ENCODE measurements at regions not wholly inside any gene's neighbourhood (a gene's known extent, or its start where the extent isn't known, plus 50 kb on each side); places are given as distances from the start of the nearest gene placed in this dataset.

DNA sequence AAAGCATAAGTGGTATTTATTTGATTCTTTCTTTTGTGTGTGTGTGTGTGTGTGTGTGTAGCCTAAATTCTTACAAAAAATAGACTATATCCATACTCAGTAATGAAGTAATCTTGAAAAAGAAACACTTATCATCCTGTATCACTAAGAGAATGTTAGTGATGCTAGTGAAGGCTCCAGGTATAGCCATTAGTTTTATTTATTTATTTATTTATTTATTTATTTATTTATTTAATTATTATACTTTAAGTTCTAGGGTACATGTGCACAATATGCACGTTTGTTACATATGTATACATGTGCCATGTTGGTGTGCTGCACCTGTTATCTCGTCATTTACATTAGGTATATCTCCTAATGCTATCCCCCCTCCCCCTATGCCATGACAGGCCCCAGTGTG lies 436.0 kb downstream of the HTR7 start:
- H3K27ac Mint-ChIP-seq = no peak overlapping the region
- H3K4me3 Mint-ChIP-seq = no peak overlapping the region
- H3K27me3 Mint-ChIP-seq (ENCODE audit: low read depth) = no peaks in the 10 kb centered on the region
- no peak for TF ChIP-seq CTCF (IDR thresholded peaks at IDR 0.05; ENCODE audit: unreplicated experiment in 3 of 3)
- peaks cover 9% of the 10 kb centered on the region for H3K9me3 Mint-ChIP-seq
- H3K4me1 Mint-ChIP-seq = no peaks in the 10 kb centered on the region
- H3K36me3 Mint-ChIP-seq (ENCODE audit: low read depth) = no peaks in the 10 kb centered on the region

DNA sequence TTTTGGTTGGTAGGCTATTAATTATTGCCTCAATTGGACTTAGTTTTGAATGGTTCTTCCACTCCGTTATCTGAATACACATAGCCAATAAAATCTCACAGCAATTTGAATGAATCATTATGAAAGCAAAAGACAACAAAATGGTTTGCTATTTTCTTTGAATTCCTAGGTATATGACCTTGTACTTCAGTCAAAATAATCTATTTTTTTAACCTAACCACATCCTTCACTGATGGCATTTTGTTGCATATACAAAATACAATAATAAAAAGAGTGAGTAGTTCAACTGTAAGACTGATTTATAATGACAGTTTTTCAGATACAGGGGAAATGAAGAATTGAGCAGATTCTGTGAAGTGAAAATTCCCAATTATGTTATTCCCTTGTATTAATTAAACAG lies 433.1 kb downstream of the HTR7 start:
- Mint-ChIP-seq H3K27ac (no peak overlapping the region), H3K4me3 (no peak overlapping the region), H3K27me3 (ENCODE audit: low read depth) (no peaks in the 10 kb centered on the region), H3K9me3 (peaks cover 9% of the 10 kb centered on the region), H3K36me3 (ENCODE audit: low read depth) (no peaks in the 10 kb centered on the region), H3K4me1 (peaks cover 10% of the 10 kb centered on the region)
- TF ChIP-seq CTCF (IDR thresholded peaks at IDR 0.05; ENCODE audit: unreplicated experiment in 3 of 3) = no peak

- Mint-ChIP-seq H3K9me3 (peaks cover 4% of the 10 kb centered on the region), H3K27ac (no peak overlapping the region), H3K36me3 (ENCODE audit: low read depth) (no peaks in the 10 kb centered on the region), H3K27me3 (ENCODE audit: low read depth) (no peaks in the 10 kb centered on the region), H3K4me1 (peaks cover 10% of the 10 kb centered on the region), H3K4me3 (no peak overlapping the region)
- TF ChIP-seq CTCF (IDR thresholded peaks at IDR 0.05; ENCODE audit: unreplicated experiment in 3 of 3) = no peak
Measured at GRCh38 chr10:90430186-90430585, 427.7 kb downstream of the HTR7 start.

DNA sequence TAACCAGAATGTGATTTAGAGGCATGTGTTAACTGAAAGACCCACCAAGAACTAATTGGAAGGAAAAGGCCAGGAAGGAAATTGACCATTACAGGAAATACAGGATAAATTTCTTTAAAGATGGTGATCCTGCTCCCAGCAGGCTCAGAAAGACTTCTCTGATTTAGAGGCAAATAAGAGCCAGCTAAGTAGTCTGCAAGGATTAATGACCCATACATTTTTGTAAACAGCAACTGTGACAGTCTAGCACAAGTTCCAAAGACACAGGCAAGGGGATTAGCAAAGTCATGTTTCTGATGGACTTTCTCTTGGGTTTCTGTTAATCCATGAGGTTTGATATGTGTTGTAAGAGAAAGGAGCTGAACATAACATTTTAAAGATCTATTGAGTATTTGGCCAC lies 425.0 kb downstream of the HTR7 start:
- no peak for TF ChIP-seq CTCF (IDR thresholded peaks at IDR 0.05; ENCODE audit: unreplicated experiment in 3 of 3)
- Mint-ChIP-seq H3K4me3 (no peak overlapping the region), H3K36me3 (ENCODE audit: low read depth) (no peaks in the 10 kb centered on the region), H3K9me3 (peaks cover 2% of the 10 kb centered on the region), H3K4me1 (peaks cover 5% of the 10 kb centered on the region), H3K27ac (peak overlapping the region in 1 of 3 experiments; percentile 5), H3K27me3 (ENCODE audit: low read depth) (no peaks in the 10 kb centered on the region)

DNA sequence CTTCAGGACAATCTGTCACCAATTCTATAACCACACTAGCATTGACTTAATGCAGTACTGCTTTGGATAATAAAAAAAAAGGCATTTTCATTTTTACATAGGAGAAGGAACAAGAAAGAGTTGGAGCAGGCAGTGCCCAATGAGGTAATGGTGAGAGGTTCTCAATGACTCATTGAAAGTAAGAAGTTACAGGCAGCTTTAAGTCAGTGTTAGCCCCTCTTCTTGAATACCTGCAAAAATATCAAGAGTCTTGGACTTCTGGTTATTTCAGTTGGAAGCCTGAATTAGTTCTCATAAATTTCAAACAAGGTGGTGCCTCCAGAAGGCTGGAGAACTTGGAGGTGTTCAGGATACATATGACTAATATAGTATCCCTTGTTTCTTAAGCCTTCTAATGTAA lies 422.5 kb downstream of the HTR7 start:
- Mint-ChIP-seq H3K27me3 (ENCODE audit: low read depth) (no peaks in the 10 kb centered on the region), H3K4me1 (peaks cover 4% of the 10 kb centered on the region), H3K27ac (no peak overlapping the region), H3K4me3 (no peak overlapping the region), H3K9me3 (peaks cover 5% of the 10 kb centered on the region), H3K36me3 (ENCODE audit: low read depth) (no peaks in the 10 kb centered on the region)
- TF ChIP-seq CTCF (IDR thresholded peaks at IDR 0.05; ENCODE audit: unreplicated experiment in 3 of 3) = no peak

- Mint-ChIP-seq H3K36me3 (ENCODE audit: low read depth) (no peaks in the 10 kb centered on the region), H3K4me3 (no peak overlapping the region), H3K27me3 (ENCODE audit: low read depth) (no peaks in the 10 kb centered on the region), H3K27ac (no peak overlapping the region), H3K4me1 (peaks cover 4% of the 10 kb centered on the region), H3K9me3 (peaks cover 10% of the 10 kb centered on the region)
- no peak for TF ChIP-seq CTCF (IDR thresholded peaks at IDR 0.05; ENCODE audit: unreplicated experiment in 3 of 3)
Measured at GRCh38 chr10:90437452-90437851, 420.4 kb downstream of the HTR7 start.
